ENCODE measurements at regions not wholly inside any gene's neighbourhood (a gene's known extent, or its start where the extent isn't known, plus 50 kb on each side); places are given as distances from the start of the nearest gene placed in this dataset.
"Not testable (repeated sequence)": the region's sequence is repeated elsewhere in the genome, so short reads cannot be mapped to it uniquely, and the experiment has no call there.

DNA sequence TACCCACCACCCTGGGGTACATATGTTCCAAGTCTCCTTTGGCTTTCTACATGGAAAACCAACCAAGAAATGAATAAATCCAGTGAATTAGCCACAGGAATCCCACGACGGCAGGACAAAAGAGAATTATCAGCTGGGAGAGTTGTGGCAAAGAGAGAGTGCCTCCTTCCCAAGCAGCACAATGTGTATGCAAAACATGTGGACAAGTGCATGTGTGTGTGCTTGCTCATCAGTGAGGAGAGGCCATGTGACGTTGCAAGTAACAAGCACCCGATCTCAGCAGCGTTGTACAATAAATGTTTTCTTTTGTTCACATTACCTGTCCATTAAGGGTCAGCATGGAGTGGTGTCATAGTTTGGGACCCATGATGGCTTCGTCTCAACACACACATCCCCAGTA, 50.0 kb upstream of the EMX2 start:
- TF ChIP-seq, protein P1, sequence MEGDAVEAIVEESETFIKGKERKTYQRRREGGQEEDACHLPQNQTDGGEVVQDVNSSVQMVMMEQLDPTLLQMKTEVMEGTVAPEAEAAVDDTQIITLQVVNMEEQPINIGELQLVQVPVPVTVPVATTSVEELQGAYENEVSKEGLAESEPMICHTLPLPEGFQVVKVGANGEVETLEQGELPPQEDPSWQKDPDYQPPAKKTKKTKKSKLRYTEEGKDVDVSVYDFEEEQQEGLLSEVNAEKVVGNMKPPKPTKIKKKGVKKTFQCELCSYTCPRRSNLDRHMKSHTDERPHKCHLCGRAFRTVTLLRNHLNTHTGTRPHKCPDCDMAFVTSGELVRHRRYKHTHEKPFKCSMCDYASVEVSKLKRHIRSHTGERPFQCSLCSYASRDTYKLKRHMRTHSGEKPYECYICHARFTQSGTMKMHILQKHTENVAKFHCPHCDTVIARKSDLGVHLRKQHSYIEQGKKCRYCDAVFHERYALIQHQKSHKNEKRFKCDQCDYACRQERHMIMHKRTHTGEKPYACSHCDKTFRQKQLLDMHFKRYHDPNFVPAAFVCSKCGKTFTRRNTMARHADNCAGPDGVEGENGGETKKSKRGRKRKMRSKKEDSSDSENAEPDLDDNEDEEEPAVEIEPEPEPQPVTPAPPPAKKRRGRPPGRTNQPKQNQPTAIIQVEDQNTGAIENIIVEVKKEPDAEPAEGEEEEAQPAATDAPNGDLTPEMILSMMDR (conservative IDR thresholded peaks at IDR 0.05; ENCODE audit: low read length), result no peak
- no peak overlapping the region for H3K4me3 ChIP-seq (ENCODE audit: low read length)
- peak; percentile 87 for DNase-seq (ENCODE audit: low read depth)

DNA sequence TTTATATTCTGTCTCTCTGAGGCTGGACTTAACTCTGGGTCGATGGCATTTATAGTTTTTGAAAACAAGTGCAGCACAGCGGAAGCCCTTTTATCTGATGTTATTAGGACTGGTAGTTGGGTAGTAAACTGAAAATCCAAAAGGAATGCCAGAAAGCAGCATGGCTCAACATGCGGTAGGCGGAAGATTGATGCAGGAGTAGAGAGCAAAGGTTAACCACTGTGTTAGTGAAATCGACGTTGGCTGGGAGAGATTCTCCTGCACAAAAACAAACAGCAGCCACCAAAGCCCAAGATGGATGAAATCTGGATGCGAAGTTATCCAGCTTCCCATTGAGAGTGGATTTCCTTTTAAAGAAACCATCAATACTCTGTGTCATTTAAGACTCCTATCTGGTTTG, 54.5 kb upstream of the EMX2 start:
- no peak for DNase-seq (ENCODE audit: low read depth)
- no peak overlapping the region for H3K4me3 ChIP-seq (ENCODE audit: low read length)
- TF ChIP-seq, protein P1 (conservative IDR thresholded peaks at IDR 0.05; ENCODE audit: low read length), result no peak

DNA sequence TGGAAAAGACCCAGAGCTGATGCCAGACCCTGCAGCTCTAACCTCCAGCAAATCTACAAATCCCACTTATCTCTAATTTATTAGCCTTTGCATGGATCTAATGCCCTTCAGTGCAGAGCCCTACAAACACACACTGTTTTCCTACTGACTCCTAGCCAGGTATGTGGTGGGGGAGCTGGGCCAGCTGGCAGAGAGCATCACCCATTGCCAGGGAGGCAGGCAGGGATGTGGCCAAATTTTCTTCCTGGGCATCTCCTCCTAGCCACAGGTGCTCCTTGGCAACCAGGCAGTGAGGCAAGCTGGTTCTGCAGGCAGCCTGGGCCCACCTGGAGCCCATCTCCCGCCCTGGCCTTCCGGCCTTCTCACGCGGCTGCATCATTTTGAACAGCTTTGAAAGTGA, 55.9 kb upstream of the EMX2 start:
- TF ChIP-seq, protein P1 (conservative IDR thresholded peaks at IDR 0.05; ENCODE audit: low read length), result no peak
- no peak for DNase-seq (ENCODE audit: low read depth)
- no peak overlapping the region for H3K4me3 ChIP-seq (ENCODE audit: low read length)

DNA sequence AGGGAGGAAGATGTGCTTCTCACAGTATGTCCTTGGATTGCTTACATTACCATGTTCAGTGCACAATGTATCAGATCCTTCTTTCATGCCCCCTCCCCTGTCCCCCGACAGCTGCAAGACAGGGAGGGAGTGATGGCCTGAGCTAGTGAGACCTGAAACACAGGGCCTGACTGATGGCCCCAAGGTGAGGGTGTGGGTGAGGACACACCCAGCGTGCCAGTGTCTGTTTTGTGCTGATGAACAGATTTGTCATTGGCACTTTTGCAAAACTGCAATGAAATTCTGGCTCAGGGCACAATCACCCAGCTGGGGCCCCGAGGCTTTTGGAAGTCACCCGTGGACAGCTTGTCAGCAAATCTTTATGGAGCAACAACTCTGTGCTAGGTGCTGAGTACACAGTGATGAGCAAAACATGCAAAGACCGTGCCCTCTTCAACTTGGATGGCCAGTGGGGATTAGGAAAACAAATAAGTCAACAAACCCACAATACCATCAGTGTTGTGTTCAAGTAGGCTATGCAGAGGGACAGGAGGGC, 59.4 kb upstream of the EMX2 start:
- no peak for DNase-seq (ENCODE audit: low read depth)
- H3K4me3 ChIP-seq (ENCODE audit: low read length), result no peak overlapping the region
- TF ChIP-seq, protein P1 (conservative IDR thresholded peaks at IDR 0.05; ENCODE audit: low read length), result no peak

DNA sequence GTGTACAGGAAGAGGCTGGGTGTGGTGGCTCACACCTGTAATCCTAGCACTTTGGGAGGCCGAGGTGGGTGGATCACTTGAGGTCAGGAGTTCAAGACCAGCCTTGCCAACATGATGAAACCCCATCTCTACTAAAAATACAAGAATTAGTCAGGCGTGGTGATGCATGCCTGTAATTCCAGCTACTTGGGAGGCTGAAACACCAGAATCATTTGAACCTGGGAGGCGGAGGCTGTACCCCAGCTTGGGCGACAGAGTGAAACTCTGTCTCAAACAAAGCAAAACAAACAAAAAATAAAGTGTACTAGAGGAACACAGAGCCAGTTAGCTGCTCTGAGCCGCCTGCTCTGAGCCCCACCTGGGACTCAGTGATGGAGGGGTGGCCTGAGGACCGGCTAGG, 61.5 kb upstream of the EMX2 start:
- H3K4me3 ChIP-seq (ENCODE audit: low read length), result not testable (repeated sequence)
- peak; percentile 49 for DNase-seq (ENCODE audit: low read depth)

DNA sequence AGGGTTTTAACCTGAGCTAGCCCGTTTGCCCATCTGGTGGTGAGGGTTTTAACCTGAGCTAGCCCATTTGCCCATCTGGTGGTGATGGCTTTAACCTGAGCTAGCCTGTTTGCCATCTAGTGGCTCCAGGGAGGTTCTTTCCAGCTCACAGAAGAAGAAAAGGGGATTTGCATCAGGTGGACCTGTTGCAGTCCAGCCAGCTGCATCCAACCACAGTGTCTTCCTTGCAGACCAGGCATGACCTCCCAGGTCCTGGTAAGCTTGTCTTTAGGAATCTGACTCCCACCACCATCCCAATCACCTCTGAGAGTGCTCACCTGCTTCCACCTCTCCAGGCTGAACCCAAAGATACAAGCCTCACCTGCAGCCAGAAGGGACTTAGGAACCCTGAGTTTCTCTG, 62.4 kb upstream of the EMX2 start:
- TF ChIP-seq, protein P1 (conservative IDR thresholded peaks at IDR 0.05; ENCODE audit: low read length), result peak; percentile 8; the same call in 1 of the 2 replicates
- no peak overlapping the region for H3K4me3 ChIP-seq (ENCODE audit: low read length)

DNA sequence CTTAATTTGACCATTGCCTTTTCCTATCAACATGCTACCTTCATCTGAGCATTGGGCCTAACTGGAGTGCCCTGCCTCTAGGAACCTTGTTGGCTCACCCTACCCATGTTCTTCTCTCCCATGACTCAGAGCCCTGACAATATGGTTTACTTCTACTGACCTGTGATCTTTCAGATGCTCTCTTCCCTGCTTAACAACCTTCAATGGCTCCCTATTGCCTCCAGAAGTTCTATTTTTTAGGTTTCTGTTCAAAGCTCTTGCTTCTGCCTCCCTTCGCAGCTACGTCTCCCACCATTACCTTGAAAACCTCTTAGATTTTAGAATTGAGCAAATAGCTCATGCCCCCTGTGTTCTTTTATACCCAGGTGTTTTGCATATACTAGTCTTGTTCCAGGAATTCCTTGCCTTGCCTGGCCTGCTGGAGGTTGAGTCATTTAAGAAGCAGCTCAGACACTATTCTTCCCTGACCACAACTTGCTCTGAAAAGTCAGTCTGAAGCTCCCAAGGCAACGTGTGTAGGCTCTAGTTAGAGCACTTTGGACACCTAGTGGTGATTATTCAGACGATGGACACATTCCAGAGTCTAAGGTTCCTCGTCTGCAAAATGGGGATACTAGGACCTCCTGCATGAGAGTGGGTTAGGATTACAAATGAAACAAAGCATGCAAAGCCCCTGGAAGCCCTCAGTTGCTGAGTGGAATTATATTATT, 64.4 kb upstream of the EMX2 start:
- H3K4me3 ChIP-seq (ENCODE audit: low read length), result no peak overlapping the region
- DNase-seq (ENCODE audit: low read depth), result peak; percentile 98
- TF ChIP-seq, protein P1 (conservative IDR thresholded peaks at IDR 0.05; ENCODE audit: low read length), result peak; percentile 63

More for the DNA sequence above, 62.4 kb upstream of the EMX2 start:
- no peak for DNase-seq (ENCODE audit: low read depth)
